GM21737 (cell line): ENCODE measurements at regions not wholly inside any gene's neighbourhood (a gene's known extent, or its start where the extent isn't known, plus 50 kb on each side); places are given as distances from the start of the nearest gene placed in this dataset.
A peak's percentile ranks its signal among the peaks of the same experiment; 100 is the strongest.

Experiments used
- ATAC-seq: cut with Tn5 transposase; IDR thresholded peaks from one replicate; pipeline ENCODE4 v1.9.1; 2021; ENCODE audit warnings: mild to moderate bottlenecking, moderate library complexity; ENCODE audit not compliant: unreplicated experiment

DNA sequence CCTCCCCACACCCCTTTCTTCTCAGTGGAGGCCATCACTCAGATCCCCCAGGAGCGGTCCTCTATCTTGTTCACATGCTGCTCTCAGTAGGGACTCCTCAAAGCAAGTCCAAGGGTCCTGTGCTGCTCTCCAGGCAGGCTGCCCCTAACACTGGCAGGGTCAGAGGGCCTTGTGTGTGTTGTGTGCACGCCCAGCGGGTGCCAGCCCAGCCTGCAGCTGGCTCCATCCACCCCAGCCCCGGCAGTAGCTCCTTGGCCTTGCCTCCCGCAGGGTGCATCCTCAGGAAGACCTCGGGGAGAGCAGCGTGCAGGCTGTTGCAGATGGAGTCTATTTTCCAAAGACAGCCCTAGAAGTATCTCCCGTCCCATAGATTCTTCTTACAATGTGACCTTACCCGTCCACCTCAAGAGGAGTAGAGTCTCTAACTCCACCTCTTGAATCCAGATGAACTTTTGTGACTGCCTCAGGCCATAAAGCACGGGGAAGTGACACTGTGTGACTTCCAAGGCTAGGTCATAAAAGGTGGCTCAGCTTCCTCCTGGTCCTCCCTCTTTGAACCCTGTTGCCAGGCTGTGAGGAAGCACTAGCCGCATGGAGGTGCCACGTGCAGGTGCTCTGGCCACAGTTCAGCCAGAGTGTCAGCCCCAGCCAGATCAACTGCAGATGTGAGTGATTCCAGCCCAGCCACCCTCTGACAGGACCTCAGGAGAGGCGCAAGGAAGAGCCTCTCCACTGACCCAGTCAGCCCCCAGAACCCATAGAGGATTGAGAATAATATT, 531.6 kb downstream of the SHQ1 start:
- ATAC-seq, result no peak

DNA sequence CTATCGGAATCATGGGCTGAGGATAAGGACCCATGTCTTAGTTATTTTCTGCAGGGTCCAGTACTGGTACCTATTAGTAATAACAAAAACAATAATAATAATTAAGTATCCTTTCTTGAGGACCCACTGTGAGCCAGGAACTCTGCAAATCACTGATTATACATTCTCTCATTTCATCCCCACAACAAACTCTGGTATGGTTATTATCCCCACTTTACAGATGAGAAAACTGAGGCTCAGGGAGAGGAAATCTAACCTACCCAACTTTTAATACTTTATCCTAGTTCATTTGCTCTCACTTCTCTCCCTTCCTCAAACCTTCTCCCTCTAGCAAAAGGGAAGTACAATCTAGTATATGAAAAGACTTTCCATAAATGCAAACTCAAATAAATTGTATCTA, 528.4 kb upstream of the PROK2 start:
- ATAC-seq, result no peak

DNA sequence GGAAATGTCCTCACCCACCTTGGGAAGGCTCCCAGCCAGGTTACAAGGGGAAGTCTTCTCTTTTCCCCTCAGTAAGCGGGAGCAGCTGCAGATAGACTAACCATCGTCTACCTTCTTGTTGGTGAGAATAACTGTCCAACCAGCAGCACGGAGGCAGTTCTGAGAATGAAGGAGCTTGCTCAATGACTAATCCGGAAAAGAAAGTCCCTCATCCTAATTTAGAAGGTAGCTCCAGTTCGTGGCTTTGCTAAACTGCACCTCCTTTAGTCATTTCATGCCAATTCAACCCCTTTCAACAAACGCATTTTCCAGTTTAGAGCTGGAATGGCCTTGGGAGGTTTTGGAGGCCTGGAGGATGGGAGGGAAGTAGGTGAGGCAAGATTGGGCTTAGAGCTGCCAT, 527.4 kb upstream of the PROK2 start:
- ATAC-seq, result no peak

DNA sequence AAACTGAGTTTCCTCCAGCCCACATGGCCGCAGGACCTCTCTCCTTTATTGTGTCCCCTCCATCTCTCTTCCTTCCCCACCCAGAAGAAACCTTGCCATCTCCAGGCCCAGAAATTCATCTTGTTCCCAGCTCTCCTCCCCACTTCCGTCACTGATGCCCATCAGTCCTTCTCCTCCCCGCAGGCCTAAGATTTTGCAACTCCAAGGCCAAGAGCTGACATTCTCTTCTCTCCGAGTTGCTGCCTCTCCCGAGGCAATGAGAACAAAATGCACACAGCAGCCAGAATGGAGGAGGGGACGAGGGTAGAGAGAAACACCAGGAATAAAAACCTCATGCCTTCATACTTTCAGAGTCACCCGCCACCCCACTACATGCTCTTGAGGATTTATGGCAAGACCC, 526.5 kb upstream of the PROK2 start:
- no peak for ATAC-seq

DNA sequence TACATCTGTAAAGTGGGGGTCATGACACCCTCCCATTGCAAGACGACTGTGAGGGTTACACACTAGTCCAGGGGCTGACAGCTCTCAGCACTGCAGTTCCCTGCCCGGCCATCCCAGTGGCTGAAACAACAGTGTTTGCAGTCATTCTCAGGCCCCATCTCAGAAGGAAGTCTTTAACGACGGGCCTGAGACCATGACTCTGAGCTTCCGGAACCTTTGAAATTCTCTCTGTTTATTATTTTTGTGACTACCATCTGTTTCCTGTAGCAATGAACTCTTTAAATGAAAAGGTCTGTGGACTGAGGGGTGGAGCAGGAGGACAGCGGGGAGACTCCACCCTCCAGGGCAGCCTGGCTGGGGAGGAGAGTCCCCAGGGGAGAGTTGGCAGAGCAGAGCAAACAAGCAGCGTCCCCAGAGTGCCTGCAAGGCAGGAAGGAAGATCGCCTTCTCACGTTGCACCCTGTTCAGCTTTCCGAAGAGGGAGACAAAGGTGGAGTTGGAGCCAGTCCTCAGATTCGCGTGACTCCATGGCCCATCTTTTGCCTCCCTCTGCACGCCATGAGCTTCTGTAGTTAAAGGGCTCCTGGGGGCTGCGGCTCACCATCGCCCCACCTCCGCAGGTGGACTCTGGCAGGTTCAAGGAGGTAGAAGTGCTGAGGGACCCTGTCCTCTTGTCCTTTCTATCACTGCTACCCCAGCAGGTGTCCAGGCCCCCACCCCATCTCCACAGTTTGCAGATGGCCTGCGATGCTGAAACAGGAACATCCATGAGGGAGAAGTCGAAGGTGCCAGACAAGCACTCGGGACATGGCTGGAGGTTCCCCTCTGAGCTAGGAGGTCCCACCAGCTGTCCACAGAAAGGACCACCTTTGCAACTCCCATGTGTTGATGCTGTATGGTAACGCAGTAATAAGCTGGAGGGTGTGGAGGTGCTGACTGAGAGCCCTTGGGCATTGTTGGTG, 525.8 kb upstream of the PROK2 start:
- ATAC-seq, result peak; percentile 97

DNA sequence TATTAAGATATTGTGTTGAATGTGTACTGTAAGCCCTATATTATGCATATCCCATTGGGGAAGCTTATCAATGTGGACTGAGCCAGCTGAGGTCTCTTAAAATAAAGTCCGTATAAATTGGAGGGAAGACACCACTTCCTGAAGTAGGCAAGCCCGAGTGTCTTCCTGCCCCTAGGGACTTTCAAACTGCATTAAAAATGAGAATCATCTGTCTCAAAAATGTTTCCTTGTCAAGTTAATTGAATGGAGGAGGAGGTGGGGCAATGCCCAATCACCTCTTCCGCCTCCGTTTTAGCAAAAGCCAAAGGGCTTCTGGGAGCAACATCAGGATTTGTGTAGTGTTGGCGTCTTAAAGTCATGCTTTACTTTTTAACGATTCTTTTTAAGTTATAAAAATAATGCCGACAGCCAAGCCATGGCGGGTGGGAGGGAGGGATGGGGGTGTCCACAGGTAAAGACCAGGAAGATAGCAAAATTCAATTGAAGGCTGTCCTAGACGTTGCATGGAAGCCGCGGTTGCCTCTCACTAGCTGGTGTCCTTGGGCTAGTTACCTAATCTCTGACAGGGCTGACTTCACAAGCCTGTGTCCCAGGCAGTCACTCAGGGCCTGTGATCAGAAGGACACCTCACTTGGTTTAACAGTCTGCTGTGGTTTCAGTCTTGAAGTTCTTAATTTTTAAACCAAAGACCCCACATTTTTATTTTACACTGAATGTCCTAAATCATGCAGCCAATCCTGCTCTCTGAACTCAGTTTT, 524.9 kb upstream of the PROK2 start:
- ATAC-seq, result peak; percentile 9

DNA sequence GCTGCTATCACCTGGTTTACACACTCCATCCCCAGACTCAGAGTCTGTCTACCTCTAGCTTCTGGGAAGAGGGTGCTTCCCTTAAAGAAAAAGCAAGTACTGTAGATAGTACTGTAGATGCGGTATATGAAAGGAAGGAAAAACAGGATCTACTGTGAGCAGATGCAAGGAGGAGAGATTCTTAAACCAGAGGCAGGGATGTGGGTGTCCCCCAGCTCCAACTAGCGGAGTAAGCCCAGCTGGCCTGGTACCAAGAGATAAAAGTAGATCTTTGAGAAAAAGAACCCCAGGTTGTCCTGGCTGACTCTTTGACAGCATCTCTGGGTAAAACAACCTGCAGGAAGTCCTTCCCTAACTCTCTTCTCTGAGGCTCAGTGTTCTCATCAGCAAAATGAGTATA, 523.7 kb upstream of the PROK2 start:
- ATAC-seq, result no peak

DNA sequence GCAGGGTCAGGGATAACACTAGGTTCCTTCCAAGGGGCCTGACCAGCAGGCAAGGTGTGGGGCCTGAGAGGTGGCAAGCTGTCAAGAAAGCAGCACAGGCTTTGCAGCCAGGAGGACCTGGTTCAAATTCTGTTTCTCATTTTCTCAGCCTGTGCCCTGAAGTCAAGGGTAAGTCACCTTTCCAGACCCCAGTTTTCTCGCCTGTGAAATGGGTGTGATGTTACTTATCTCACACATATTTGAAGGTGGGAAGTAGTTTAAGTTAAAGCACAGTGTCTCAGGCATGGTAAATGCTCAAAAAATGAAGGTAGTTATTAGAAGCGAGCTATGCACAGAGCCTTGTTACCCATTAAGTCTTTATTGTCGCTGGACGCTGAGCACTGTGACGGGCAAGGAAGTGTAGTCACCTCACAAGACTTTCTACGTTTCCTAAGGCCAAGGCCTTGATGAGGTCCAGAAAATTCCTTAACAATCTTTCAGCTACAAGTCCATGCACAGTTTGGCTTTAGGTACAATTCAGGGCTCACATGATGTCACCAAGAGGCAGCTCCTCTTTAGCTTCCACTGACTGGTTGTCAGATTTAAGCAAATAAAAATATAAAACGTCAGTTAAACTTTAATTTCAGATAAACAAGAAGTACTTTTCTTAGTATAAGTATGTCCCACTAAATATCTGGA, 522.6 kb upstream of the PROK2 start:
- ATAC-seq, result no peak

DNA sequence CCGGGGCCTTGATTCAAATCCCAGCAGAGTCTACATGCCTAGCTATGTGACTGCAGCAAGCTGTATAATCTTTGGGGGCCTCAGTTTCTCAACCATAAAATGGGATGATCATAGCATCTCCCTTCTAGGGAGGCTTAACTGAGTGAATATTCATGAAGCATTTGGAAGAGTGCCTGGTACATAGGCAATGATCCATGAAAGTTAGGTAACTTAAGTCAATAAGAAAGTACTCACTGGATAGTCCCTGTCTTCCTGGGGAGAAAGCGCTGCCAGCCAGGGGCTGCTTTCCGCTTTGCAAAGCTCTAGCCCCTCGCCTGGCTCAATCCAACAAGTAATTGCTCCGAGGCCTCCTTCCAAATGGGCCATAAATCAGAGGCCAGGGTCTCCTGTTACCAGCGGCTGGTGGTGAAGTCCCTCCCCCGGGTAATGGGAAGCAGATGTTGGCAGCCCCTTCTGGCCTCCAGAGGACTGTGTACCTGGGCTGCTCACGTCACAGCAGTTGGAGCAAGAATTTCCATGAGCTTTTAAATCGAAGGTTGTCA, 521.9 kb upstream of the PROK2 start:
- ATAC-seq, result no peak

DNA sequence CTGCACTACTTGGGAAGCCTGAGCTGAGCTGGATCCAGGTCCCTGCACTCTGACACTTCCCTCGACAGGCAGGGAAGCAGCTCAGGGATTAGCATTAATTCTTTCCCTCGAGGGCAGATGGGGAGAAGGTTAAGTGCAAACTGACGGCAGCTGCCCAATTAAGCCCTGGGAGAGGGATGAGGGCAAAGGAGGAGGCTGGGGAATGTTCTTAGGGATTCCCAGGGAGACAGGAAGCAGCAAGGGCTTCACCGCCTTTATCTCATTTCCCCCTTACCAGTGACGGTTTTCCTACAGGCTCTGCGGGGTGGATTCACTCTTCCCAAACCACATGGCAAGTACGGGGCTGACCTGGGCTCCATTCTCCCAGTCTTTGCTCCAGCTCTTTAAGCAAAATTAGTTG, 519.0 kb upstream of the PROK2 start:
- ATAC-seq, result no peak

DNA sequence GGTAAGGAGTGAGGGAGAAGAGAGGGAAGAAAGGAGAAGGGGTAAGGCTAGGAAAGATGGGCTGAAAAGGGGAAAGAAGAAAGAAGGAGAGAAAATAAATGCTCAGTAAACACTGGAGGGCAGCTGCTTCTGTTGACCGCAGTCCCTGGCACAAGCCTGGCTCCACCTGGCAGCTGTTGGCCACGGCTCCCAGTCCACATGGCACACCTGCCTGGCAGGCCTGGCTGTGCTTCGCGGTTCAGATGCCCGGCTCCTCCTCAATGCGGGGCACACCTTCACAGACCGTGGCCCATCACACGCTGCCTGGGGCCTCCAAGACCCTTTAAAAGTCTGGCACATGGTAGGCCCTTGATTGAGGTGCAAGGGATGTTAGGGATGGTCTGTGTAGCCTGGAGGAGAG, 516.8 kb upstream of the PROK2 start:
- no peak for ATAC-seq

DNA sequence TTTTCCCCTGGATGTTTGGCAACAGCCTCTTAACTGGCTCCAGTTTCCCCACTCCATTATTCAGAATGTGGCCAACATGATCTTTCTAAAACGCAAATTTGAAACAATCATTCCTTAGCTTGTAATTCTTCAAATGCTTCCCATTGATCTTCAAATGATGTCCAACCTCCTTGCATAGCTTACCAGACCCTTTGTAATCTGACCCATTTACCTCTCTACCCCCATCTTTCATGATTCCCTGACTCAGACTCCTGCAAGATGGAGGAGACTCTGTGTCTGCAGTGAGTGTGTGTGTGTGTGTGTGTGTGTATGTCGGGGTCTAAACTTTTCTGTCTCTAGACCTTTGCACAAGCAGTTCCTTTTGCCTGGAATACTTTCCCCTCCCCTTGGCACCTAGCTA, 515.7 kb upstream of the PROK2 start:
- ATAC-seq, result no peak

DNA sequence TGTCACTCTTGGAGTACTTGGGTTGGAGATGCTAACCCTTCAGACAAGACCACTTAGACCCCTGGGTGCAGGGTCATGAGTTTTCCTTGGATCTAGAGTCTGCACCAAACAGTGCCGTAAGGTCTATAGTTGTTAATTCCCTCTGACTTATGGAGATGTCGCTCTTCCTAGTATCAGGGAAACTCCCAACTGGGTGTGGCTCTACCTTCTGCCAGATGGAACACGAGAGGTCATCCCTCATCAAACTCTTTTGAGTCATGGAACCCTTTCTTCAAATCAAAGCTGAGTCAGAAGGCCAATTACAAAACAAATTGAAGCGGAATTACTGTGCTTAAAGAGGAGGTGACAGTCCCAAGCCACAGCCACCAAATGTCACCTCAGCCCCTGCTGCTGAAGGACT, 514.9 kb upstream of the PROK2 start:
- no peak for ATAC-seq

DNA sequence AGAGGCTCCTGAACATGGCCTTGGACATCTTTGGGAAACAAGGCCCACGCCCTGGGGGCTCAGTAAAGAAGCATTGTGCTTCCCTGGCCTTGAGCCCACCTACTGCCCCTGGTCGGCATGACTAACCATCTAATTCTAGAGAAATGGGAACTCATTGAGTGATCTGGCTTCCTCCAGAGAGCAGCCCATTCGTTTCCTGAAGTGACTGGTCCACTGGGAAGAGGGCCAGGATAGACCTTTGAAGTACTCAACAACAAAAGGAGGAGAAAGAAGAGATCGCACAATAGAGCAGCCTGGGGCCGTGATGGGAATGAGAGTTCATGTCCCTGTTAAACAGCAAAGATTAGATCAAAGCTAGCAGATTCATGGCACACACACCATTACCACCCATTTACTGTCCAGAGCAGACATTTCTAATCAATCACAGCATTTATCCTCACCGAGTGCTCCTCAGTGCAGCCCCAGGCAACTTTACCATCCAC, 514.4 kb upstream of the PROK2 start:
- ATAC-seq, result no peak

DNA sequence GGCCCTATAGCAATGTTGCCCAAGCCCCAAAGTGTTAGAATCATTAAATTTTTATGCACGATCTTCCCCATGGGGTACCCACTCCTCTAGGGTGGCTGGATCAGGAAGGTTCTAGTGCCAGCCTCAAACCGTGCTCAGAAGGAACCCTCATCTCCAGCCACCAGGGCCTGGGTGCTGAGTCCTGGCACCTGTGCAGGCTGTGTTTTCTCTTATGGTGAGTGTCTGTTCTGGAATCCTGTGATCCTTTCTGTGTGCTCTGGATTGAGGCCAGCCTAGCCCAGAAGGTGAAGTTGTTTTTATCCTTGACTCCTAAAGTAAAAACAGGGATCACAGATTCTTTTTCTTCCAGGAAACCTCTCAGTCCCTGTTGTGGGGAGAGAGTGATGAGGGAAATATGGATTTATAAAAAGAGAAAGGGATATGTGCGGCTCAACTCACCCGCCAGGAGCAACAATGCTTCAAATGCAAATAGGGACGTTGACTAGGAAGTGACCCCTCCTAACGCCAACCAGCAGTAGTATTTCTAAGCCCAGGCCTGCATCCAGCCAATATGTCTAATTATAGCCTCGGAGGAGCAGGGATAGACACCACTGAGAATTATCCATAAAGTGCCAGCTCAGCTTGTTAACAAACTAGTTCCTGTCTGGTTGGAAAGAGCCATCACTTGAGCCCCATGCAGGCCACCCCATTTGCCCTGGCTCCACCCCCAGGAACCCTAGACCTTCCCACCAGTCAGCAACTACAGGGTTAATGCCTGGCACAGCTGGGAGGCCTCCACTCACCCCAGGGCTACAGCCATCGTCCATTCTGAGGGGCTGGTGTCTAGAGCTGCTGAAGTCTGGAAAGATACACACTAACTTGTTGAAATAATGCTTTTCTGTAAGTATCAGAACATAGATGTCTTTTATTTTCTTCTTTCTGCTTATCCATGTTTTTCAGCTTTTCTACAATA, 513.5 kb upstream of the PROK2 start:
- ATAC-seq, result no peak

DNA sequence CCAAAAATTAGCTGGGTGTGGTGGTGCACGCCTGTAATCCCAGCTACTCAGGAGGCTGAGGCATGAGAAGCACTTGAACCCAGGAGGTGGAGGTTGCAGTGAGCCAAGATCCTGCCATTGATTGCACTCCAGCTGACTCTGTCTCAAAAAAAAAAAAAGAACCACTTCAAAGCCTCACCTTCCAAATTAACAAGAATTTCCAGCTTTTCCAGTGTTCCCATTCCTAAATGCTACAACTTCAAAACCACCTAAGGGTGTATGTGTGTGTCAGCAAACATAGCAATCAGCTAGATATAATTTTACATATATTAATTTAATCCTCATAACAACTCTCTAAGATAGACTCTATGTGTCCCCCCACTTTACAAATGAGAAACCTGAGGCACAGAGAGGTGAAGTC, 512.5 kb upstream of the PROK2 start:
- no peak for ATAC-seq

DNA sequence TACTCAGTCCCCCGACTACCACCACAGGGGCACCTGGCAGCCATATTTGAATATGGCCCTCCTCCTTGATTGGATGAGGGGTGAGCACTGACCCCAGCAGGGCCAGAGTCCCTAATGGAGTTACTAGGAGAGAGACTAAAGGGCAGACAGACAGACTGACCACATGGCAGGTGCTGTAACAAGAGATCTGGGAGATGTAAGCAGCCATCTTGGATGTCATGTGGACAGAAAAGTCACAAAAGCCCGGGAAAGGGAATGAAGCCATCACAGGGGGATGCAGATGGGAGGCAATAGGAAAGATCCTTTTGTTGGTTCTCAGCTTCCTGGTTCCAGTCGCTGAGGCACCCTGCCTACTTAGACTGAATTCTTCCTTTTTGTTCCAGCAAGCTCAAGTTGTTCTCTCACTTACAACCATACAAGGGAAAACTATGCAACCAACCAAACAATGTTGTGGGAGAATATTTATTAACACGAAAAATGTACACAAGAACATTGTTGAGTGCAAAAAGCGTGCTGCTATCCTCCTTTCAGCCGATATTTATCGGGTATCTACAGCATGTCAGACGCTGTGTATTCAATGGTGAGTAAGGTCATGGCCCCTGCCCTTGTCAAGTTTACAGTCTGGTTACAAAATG, 511.6 kb upstream of the PROK2 start:
- no peak for ATAC-seq

DNA sequence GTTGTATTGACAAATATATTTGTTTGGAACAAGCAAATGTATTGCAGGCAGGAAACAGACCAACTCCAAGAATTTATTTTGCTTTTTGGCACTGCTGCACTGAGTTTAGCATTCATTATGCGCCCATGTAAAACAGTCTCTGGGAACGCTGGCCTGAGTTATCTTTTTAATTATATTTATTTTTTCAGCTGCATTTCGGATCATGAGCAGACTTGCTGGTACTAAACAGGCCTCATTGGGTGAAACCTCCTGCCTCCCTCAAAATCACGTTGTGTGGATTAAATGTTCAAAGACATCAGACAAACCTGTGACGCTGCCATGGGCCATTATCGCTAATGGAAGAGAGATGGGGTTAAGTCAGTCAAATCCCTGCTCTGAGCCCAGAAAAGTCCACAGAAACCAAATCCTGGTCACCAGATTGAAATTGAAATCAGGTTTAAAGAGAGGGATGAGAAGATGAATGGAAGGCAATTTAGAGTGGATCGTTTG, 511.1 kb upstream of the PROK2 start:
- no peak for ATAC-seq
